Astrocyte (in vitro differentiated cells and primary cell): ENCODE measurements at regions not wholly inside any gene's neighbourhood (a gene's known extent, or its start where the extent isn't known, plus 50 kb on each side); places are given as distances from the start of the nearest gene placed in this dataset.

ENCODE experiments used
- DNase-seq: peaks from one replicate; pipeline ENCODE4 v3.0.0-alpha.2; 2010; ENCODE audit warnings: low read depth
- FAIRE-seq: peaks from 2 replicates; lab custom pipeline; 2011; peaks lifted over from hg19 to GRCh38; lab: Jason Lieb, UNC
- H2AFZ ChIP-seq: 2 replicates; pipeline ENCODE4 v1.6.0; 2012; ENCODE audit warnings: low read depth, low read length, inconsistent platforms
- H3K27ac ChIP-seq: 2 replicates; pipeline ENCODE4 v1.5.1; 2011; ENCODE audit warnings: low read depth, low read length, inconsistent platforms
- H3K27me3 ChIP-seq: 2 replicates; pipeline ENCODE4 v1.6.0; 2011; ENCODE audit warnings: low read length, inconsistent platforms; ENCODE audit not compliant: insufficient read depth
- H3K36me3 ChIP-seq: 2 replicates; pipeline ENCODE4 v1.5.1; 2011; ENCODE audit warnings: low read length, inconsistent platforms; ENCODE audit not compliant: insufficient read depth
- H3K4me1 ChIP-seq: 2 replicates; pipeline ENCODE4 v1.5.1; 2011; ENCODE audit warnings: low read length, inconsistent platforms; ENCODE audit not compliant: insufficient read depth
- H3K4me2 ChIP-seq: 2 replicates; pipeline ENCODE4 v1.6.0; 2012; ENCODE audit warnings: low read length, inconsistent platforms
- H3K4me3 ChIP-seq: 2 replicates; pipeline ENCODE4 v1.5.1; 2011; ENCODE audit warnings: low read depth, mild to moderate bottlenecking, low read length, inconsistent platforms; ENCODE audit not compliant: insufficient read depth
- H3K79me2 ChIP-seq: 2 replicates; pipeline ENCODE4 v1.6.0; 2012; ENCODE audit warnings: mild to moderate bottlenecking, low read length, inconsistent platforms; ENCODE audit not compliant: insufficient read depth
- H3K9ac ChIP-seq: 2 replicates; pipeline ENCODE4 v1.6.0; 2012; ENCODE audit warnings: mild to moderate bottlenecking, low read length, inconsistent platforms
- H3K9me3 ChIP-seq: 2 replicates; pipeline ENCODE4 v1.5.1; 2012; ENCODE audit warnings: low read depth, mild to moderate bottlenecking, low read length, inconsistent platforms; ENCODE audit not compliant: insufficient read depth
- H4K20me1 ChIP-seq: 2 replicates; pipeline ENCODE4 v1.6.0; 2012; ENCODE audit warnings: low read length, inconsistent platforms; ENCODE audit not compliant: insufficient read depth
- H3K27ac Mint-ChIP-seq: one replicate; pipeline ENCODE4 v1.8.0; 2021; ENCODE audit warnings: mild to moderate bottlenecking, mixed read lengths; ENCODE audit not compliant: unreplicated experiment
- H3K27me3 Mint-ChIP-seq: one replicate; pipeline ENCODE4 v1.8.0; 2021; ENCODE audit warnings: low read depth, mixed read lengths; ENCODE audit not compliant: unreplicated experiment
- H3K36me3 Mint-ChIP-seq: one replicate; pipeline ENCODE4 v1.8.0; 2021; ENCODE audit warnings: low read depth, mixed read lengths; ENCODE audit not compliant: unreplicated experiment
- H3K4me1 Mint-ChIP-seq: one replicate; pipeline ENCODE4 v1.8.0; 2021; ENCODE audit warnings: low read depth, mixed read lengths; ENCODE audit not compliant: unreplicated experiment
- H3K4me3 Mint-ChIP-seq: one replicate; pipeline ENCODE4 v1.8.0; 2021; ENCODE audit warnings: mild to moderate bottlenecking, moderate library complexity, mixed read lengths; ENCODE audit not compliant: unreplicated experiment
- H3K9me3 Mint-ChIP-seq: one replicate; pipeline ENCODE4 v1.8.0; 2021; ENCODE audit warnings: mild to moderate bottlenecking, mixed read lengths; ENCODE audit not compliant: unreplicated experiment
- CTCF ChIP-seq: IDR thresholded peaks from 2 replicates; pipeline ENCODE4 v1.5.1; 2011; ENCODE audit warnings: low read depth, mild to moderate bottlenecking, inconsistent platforms, low read length, moderate library complexity; ENCODE audit not compliant: insufficient read depth
- EZH2 ChIP-seq: IDR thresholded peaks from 2 replicates; pipeline ENCODE4 v1.6.1; 2012; ENCODE audit warnings: mild to moderate bottlenecking, low read length, inconsistent platforms; ENCODE audit not compliant: insufficient read depth

DNA sequence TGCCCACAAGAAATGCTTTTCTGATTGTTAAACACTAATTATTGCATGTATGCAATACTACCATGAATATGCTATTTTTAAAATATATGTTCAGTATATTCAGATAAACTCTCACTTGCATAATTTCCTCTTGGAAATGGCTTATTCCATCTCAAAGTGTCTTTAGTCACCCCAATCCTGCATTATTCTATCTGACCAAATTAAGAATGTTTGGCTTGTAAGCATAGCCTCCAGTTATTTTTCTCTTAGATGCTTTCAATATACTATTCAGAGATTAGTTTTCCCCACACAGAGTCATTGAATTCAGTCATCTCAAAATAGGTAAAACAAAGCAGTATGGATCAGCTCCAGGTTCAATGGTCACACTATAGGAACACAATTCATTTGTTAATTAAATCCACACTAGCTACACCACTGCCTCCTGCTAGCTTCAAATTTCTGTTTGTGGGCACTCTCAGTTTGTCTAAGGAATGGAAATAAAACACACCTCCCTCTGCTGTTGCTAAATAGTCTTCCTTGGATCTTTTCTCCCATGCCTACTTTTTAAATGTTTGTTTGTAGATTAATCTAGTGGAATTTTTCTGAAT is 134.6 kb upstream of the TBCA start:
- no peaks in the 10 kb centered on the region for H3K9me3 ChIP-seq
- H3K4me3 ChIP-seq = no peak overlapping the region
- DNase-seq = no peak
- no peak overlapping the region for H3K9ac ChIP-seq
- H3K4me3 Mint-ChIP-seq = no peak overlapping the region
- H4K20me1 ChIP-seq = no peaks in the 10 kb centered on the region
- TF ChIP-seq EZH2 (no peak), CTCF (no peak)
- H2AFZ ChIP-seq = no peak overlapping the region
- H3K9me3 Mint-ChIP-seq = peaks cover 5% of the 10 kb centered on the region
- no peaks in the 10 kb centered on the region for H3K4me1 ChIP-seq
- no peak overlapping the region for H3K27ac ChIP-seq
- peaks cover 10% of the 10 kb centered on the region for H3K27me3 Mint-ChIP-seq
- H3K4me1 Mint-ChIP-seq = no peaks in the 10 kb centered on the region
- no peaks in the 10 kb centered on the region for H3K79me2 ChIP-seq
- H3K36me3 ChIP-seq = no peaks in the 10 kb centered on the region
- H3K4me2 ChIP-seq = no peak overlapping the region
- H3K27ac Mint-ChIP-seq = no peak overlapping the region
- H3K36me3 Mint-ChIP-seq = no peaks in the 10 kb centered on the region
- FAIRE-seq = no peak
- H3K27me3 ChIP-seq = peaks cover 10% of the 10 kb centered on the region

DNA sequence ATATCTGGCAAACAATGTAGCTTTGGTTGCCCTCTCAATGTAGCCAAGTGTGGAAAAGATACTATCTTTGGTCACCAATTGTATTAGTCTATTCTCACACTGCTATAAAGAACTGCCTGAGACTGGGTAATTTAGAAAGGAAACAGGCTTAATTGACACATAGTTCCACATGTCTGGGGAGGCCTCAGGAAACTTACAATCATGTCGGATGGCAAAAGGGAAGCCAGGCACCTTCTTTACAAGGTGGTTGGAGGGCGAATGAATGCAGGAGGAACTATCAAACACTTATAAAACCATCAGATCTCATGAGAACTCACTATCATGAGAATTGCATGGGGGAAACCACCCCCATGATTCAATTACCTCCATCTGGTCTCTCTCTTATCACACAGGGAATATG is 133.1 kb upstream of the TBCA start:
- FAIRE-seq (no peak), DNase-seq (no peak)
- Mint-ChIP-seq H3K36me3 (no peaks in the 10 kb centered on the region), H3K27me3 (peaks cover 12% of the 10 kb centered on the region), H3K4me1 (no peaks in the 10 kb centered on the region), H3K4me3 (no peak overlapping the region), H3K27ac (no peak overlapping the region), H3K9me3 (peaks cover 5% of the 10 kb centered on the region)
- Histone ChIP-seq H4K20me1 (no peaks in the 10 kb centered on the region), H2AFZ (no peak overlapping the region), H3K9me3 (no peaks in the 10 kb centered on the region), H3K4me3 (no peak overlapping the region), H3K9ac (no peak overlapping the region), H3K79me2 (no peaks in the 10 kb centered on the region), H3K4me1 (no peaks in the 10 kb centered on the region), H3K4me2 (no peak overlapping the region), H3K27ac (no peak overlapping the region), H3K27me3 (peaks cover 10% of the 10 kb centered on the region), H3K36me3 (no peaks in the 10 kb centered on the region)
- no peak for TF ChIP-seq CTCF
- no peak for TF ChIP-seq EZH2

GRCh38 chr5:77908787-77909186 is 132.6 kb upstream of the TBCA start:
- Histone ChIP-seq H3K9ac (no peak overlapping the region), H3K4me1 (no peaks in the 10 kb centered on the region), H3K4me2 (no peak overlapping the region), H4K20me1 (no peaks in the 10 kb centered on the region), H3K36me3 (no peaks in the 10 kb centered on the region), H3K27ac (no peak overlapping the region), H3K79me2 (no peaks in the 10 kb centered on the region), H2AFZ (no peak overlapping the region), H3K27me3 (peaks cover 10% of the 10 kb centered on the region), H3K4me3 (no peak overlapping the region), H3K9me3 (no peaks in the 10 kb centered on the region)
- TF ChIP-seq CTCF = no peak
- DNase-seq = no peak
- no peaks in the 10 kb centered on the region for H3K36me3 Mint-ChIP-seq
- no peak overlapping the region for H3K4me3 Mint-ChIP-seq
- peaks cover 5% of the 10 kb centered on the region for H3K9me3 Mint-ChIP-seq
- no peak overlapping the region for H3K27ac Mint-ChIP-seq
- FAIRE-seq = no peak
- no peaks in the 10 kb centered on the region for H3K4me1 Mint-ChIP-seq
- peaks cover 11% of the 10 kb centered on the region for H3K27me3 Mint-ChIP-seq
